ENCODE measurements at regions not wholly inside any gene's neighbourhood (a gene's known extent, or its start where the extent isn't known, plus 50 kb on each side); places are given as distances from the start of the nearest gene placed in this dataset.

DNA sequence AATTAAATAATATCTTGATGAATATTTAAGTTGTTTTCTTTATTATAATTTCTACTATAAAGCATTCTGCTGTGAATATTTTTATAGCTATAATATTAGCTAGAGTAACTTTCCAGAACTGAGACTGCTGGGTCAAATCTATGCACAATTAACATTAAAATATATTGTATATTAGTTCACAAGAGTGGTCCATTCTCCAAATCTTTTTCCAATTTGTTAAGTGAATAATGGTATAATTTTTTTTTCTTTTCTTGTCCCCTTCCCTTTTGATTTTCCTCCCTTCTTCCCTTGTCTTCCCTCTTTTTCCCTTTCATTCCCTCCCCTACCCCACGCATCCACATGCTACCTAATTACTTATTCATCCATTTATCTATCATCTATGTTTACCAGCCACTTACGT, 977.5 kb downstream of the TUSC7 start:
- DNase-seq = no peak
- TF ChIP-seq GATA1 (IDR thresholded peaks at IDR 0.05; ENCODE audit: low read depth, low read length) = no peak

DNA sequence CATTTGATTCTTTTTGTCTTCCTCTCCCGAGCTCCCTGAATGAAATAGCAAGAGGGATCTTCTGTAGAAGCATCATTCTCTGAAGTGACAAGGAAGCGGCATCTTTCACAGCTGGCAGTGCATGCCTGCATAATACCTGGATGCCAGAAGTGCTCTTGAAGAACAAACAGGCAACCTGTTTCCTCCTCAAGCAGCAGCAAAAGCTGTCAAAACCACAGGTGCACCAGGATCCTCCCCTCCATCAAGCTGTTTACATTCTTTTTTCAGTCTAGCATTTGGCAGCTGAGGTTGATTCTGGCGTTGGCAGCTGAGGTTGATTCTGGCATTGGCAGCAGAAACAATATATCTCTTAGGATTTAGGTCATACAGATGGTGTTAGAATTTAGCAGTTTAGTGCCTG, 979.0 kb downstream of the TUSC7 start:
- DNase-seq = no peak

DNA sequence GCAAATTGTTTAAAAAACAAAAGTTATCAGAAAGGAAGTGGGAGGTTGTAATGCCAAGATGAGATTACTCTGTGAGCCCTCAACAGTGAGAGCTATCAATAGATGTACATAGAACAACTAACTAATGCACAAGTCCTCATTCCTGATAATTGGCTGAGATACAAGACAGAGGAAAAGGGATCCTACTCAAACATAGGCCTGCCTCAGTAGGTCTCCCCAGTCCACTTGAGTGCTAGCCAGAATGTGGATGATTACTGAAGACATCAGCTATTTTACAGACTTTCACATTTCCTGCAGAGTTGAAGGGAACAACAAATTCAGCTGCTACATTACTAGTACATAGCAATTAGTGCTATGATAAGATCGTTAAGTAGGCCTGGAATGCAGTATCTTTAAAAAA, 981.9 kb downstream of the TUSC7 start:
- TF ChIP-seq POLR2A (IDR thresholded peaks at IDR 0.05; ENCODE audit: low read length) (no peak), GATA1 (IDR thresholded peaks at IDR 0.05; ENCODE audit: low read depth, low read length) (no peak)
- no peak for DNase-seq

More for the DNA sequence above, 979.0 kb downstream of the TUSC7 start:
- TF ChIP-seq GATA1 (IDR thresholded peaks at IDR 0.05; ENCODE audit: low read depth, low read length) = no peak
- no peak for TF ChIP-seq POLR2A (IDR thresholded peaks at IDR 0.05; ENCODE audit: low read length)

DNA sequence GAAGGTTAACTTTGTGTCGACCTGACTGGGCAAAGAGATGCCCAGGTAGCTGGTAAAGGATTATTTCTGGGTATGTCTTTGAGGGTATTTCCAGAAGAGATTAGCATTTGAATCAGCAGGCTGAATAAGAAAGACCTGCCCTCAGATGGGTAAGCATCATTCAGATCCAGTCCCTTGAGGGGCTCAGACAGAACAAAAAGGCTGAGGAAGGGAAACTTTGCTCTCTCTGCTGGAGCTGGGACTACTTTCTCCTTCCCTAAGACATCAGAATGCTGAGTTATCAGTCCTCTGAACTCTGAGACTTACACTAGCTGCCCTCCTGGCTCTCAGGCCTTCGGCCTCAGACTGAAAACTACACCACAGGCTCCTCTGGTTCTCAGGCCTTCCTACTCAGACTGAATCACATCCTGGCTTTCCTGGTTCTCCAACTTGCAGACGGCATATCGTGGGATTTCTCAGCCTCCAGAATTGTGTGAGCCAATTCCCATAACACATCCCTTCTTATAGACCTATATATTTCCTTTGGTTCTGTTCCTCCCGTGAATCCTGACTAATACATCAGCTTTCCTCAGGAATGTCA, 982.9 kb downstream of the TUSC7 start:
- no peak for DNase-seq
- TF ChIP-seq POLR2A (IDR thresholded peaks at IDR 0.05; ENCODE audit: low read length) (no peak), GATA1 (IDR thresholded peaks at IDR 0.05; ENCODE audit: low read depth, low read length) (no peak)

DNA sequence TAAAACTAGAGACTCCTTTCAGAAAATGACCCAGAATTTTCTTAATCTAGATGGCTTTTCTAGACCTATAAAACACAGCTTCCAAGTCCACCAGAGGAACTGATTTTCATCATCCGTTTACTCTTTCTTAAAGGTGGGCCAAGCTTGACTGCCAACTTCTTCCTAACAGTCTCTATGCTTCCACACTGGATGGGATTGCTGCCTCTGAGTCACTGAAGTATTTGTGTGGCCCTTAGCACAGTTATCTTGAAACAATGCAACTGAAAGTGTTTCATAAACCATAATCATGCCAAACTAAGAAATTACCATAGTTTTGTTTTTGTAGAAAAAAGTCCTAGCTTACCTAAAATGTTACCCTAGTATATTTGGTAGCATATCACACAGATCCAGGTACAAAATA, 985.7 kb downstream of the TUSC7 start:
- DNase-seq = no peak
- TF ChIP-seq GATA1 (IDR thresholded peaks at IDR 0.05; ENCODE audit: low read depth, low read length) = no peak
- TF ChIP-seq POLR2A (IDR thresholded peaks at IDR 0.05; ENCODE audit: low read length) = no peak

DNA sequence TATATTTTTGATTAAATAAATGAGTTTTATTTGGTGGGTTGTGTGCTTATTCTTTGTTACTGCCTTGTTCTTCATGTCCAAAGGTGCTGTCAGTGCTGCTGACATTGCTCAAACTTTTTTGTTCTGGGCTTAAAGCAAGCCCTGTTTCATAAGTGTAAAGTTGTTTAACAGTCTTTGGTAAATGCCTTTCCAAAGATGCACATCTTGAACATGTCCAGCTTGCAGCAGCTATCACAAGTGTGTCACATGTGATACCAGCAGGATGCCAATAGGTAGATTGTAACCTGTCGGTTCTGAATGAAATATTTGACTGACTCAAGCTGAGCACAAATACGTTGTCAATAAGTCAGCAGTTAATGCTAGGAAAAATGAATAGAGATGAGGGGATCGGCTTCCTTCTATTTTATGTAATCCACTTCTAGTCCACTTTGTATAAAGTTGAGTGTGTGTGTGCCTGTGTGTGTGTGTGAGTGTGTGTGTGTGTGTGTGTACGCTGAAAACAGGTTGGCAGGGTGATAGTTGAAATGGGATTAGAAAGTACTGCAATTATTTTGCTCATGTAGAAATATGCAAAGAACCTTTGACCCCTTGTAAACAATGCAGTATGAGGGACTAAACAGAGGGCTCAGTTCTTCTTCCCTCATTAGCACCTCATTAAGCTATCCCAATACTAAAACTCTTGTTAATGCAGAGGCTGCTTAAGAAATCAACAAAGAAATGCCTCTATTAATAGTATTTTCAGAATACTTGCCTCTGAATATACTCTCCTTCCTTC, 986.5 kb downstream of the TUSC7 start:
- no peak for TF ChIP-seq GATA1 (IDR thresholded peaks at IDR 0.05; ENCODE audit: low read depth, low read length)
- no peak for TF ChIP-seq POLR2A (IDR thresholded peaks at IDR 0.05; ENCODE audit: low read length)
- no peak for DNase-seq

DNA sequence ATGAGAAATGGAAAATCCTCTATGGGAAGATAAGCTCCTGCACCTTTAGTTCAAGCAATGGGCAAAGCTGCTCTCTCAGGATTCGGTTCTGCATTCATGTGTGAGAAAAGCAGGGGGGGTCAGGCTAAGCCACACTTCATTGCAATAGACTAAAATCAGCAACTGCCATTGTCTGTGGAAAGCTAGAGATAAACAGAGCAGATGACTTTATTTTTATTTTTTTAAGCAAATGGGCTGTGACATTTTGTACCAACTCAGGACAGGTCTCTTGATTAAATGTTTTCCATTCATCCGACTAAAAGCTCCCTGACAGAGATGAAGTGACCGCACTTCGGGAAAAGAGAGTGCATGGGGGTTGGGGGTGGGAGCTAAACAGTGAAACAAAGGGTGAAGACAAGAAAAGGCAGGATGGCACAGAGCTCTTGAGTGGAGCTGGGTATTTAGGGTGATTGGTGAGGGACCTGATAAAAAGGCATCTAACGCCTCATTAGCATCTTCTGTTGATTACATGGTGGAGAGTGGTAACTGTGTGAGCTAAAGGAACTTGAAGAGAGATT, 987.4 kb downstream of the TUSC7 start:
- no peak for DNase-seq
- no peak for TF ChIP-seq GATA1 (IDR thresholded peaks at IDR 0.05; ENCODE audit: low read depth, low read length)
- no peak for TF ChIP-seq POLR2A (IDR thresholded peaks at IDR 0.05; ENCODE audit: low read length)

DNA sequence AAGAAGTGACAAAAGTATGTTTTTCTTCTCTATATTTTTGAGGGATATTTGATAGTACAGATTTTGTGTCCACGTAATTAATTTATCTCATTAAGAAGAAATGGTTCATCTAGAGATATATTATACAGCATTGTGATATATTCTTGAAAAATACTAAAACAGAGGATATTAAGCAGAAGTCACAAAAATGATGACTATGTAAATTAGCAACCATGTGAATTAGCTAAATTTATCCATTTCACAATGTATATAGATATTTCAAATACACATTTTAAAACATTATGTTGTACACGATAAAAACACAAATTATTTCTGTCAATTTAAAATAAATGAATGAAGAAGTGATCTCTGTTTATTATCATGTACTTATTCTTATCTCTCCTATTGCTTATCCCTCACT, 989.5 kb downstream of the TUSC7 start:
- TF ChIP-seq POLR2A (IDR thresholded peaks at IDR 0.05; ENCODE audit: low read length) = no peak
- no peak for TF ChIP-seq GATA1 (IDR thresholded peaks at IDR 0.05; ENCODE audit: low read depth, low read length)
- no peak for DNase-seq

DNA sequence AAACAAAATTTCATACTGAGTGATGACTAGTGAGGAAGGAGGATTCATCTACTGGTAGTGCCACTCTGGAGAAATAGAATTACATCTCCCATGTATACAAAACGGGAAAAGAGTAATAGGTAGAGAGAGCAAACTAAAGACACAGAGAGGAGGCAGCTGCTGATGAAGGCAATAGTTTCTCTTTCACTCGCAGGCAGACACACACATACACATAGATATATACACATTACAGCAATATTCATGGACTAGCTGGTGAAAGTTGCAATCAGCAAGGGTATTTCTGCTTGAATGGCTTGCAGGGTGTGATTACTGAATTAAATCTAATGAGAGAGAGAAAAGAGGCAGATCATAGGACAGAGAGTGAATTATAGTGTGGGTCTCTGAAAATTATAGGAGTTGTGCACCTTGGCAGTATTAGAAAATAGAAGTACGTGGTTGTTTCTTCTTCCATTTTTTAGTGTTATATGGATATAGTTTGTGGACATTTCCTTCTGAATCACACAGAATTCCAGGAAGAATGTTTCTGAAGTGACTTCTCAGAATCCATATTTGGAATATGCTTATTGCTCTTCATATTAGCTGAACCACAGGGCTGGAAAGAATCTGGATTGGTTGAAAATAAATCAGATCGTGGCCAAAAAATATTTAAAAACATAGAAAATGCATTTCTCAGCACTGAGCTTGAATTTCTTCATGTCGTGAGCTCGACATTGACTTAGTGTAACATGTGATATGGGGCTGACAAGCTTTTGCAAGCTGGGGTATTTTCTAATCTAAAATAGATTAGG, 991.2 kb downstream of the TUSC7 start:
- TF ChIP-seq POLR2A (IDR thresholded peaks at IDR 0.05; ENCODE audit: low read length) (no peak), GATA1 (IDR thresholded peaks at IDR 0.05; ENCODE audit: low read depth, low read length) (no peak)
- DNase-seq = no peak

DNA sequence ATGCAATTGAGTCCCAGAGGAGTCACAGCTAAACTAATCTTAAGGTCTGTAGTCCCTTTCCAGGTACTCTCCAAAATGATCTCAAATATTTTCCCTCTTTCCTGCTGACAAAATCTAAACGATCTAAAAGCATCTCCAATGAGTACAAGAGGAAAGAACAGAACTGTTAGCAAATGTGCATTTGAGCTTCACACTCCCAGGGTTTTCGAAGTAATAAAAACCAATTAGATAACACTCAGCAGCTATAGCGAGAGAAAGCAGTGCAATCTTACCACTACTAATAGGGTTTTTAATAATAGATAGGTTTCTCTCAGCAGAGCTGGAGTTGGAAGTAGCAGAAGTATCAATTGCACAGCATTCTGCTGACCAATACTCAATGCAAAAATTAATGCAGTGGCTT, 995.4 kb downstream of the TUSC7 start:
- no peak for TF ChIP-seq POLR2A (IDR thresholded peaks at IDR 0.05; ENCODE audit: low read length)
- no peak for TF ChIP-seq GATA1 (IDR thresholded peaks at IDR 0.05; ENCODE audit: low read depth, low read length)
- DNase-seq = no peak

DNA sequence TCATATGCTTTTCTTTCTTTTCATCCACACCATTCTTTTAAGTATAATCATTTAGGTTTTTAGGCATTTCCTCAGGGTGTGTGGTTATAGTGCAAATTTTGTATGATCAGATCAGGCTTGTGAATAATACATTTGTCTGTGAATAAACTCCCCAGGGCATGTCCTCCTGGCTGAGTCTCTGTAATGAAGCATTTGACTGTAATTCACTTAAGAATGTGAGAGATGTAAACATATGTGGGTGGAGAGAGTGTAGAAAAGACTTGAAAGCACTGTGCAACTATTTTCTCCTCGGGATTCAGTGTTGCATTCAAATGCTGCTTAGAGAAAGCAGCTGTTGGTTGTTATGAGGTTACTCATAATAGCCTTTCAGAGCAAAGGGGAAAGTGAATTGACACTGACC, 996.5 kb downstream of the TUSC7 start:
- no peak for DNase-seq
- no peak for TF ChIP-seq POLR2A (IDR thresholded peaks at IDR 0.05; ENCODE audit: low read length)
- no peak for TF ChIP-seq GATA1 (IDR thresholded peaks at IDR 0.05; ENCODE audit: low read depth, low read length)

DNA sequence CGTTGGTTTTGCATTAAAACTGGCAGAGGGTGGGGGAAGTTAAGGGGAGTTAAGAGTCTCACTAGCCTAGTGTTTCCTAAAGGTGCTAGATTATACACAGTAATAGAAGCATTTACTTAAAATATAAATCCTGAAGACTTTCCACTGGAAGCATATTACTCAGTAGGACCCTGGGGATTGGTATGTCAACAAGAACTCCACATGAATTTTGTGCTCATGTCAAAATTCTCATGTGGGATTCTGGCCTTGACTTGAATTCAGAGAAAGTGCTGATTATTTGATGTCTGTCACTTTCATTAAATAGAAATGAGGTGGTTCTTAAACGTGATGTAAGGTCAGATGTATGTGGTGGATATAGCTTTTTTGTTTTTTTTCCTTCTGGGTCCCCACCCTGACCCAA, 997.2 kb downstream of the TUSC7 start:
- no peak for TF ChIP-seq GATA1 (IDR thresholded peaks at IDR 0.05; ENCODE audit: low read depth, low read length)
- no peak for TF ChIP-seq POLR2A (IDR thresholded peaks at IDR 0.05; ENCODE audit: low read length)
- no peak for DNase-seq

DNA sequence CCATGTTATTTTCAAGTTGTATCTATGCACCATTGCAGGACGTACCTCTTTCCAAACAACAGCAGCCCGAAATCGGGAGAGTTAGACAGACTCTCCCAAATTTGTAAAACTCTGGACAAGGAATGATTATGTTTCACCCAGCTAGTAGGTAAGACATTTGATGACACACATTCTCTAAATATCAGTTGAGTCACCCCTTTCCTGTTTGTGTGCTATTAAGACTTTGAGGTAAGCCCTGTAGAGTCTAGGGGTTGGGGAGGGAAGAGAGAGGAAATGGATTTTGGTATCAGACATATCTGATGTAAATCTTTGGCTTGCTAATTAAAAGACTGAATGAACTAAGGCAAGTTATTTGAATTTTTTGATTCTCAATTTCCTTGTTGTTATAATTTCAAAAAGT, 999.0 kb downstream of the TUSC7 start:
- DNase-seq = no peak
- TF ChIP-seq GATA1 (IDR thresholded peaks at IDR 0.05; ENCODE audit: low read depth, low read length) (no peak), POLR2A (IDR thresholded peaks at IDR 0.05; ENCODE audit: low read length) (no peak)

DNA sequence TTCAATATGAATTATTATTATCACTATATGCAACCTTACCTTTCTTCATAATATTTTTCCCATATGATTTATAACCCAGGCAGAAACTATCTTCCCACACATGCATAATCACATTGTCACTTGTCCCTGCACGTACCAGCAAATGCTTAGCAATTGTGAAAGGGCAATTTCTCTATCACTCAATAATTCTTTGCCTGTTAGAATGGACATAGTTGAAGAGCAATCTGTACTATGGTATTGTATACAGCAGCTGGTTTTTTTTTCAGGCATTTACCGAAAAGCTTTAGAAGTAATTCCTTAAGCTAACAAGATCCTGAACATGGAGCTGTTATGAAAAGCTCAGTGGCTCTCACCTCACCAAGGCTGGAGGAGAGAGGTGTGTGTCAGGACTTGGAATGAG, 999.5 kb downstream of the TUSC7 start:
- no peak for DNase-seq
- TF ChIP-seq POLR2A (IDR thresholded peaks at IDR 0.05; ENCODE audit: low read length) (no peak), GATA1 (IDR thresholded peaks at IDR 0.05; ENCODE audit: low read depth, low read length) (no peak)
